RWPE2 (cell line): ENCODE measurements at regions not wholly inside any gene's neighbourhood (a gene's known extent, or its start where the extent isn't known, plus 50 kb on each side); places are given as distances from the start of the nearest gene placed in this dataset.

Source experiments
- ATAC-seq: fragments of 200-7000 bp; cut with Tn5 transposase; 3 replicates; pipeline ENCODE4 v1.9.1; 2021; ENCODE audit warnings: low read depth
- DNase-seq: peaks from one replicate; pipeline ENCODE4 v3.0.0-alpha.2; 2020; ENCODE audit warnings: low spot score
- H3K27ac ChIP-seq: fragments of 450-650 bp; 2 replicates; pipeline ENCODE4 v1.5.1; 2017; ENCODE audit warnings: mild to moderate bottlenecking; ENCODE audit not compliant: poor library complexity, severe bottlenecking
- H3K27me3 ChIP-seq: fragments of 250-450 bp; sonication (Bioruptor Pico); 2 replicates; pipeline ENCODE4 v1.5.1; 2021; ENCODE audit warnings: mild to moderate bottlenecking, moderate library complexity; ENCODE audit not compliant: insufficient read depth, poor library complexity, severe bottlenecking
- H3K36me3 ChIP-seq: fragments of 250-450 bp; sonication (Bioruptor Pico); 2 replicates; pipeline ENCODE4 v1.5.1; 2020; ENCODE audit warnings: low read depth, mild to moderate bottlenecking, moderate library complexity
- H3K4me1 ChIP-seq: fragments of 250-450 bp; sonication (Bioruptor Pico); 2 replicates; pipeline ENCODE4 v1.5.1; 2021; ENCODE audit warnings: mild to moderate bottlenecking, moderate library complexity; ENCODE audit not compliant: insufficient read depth, poor library complexity, severe bottlenecking
- H3K4me3 ChIP-seq: fragments of 250-450 bp; sonication (Bioruptor Pico); 2 replicates; pipeline ENCODE4 v1.5.1; 2021; ENCODE audit warnings: mild to moderate bottlenecking, moderate library complexity; ENCODE audit not compliant: severe bottlenecking
- H3K9me3 ChIP-seq: fragments of 250-450 bp; sonication (Bioruptor Pico); 2 replicates; pipeline ENCODE4 v1.5.1; 2021; ENCODE audit warnings: mild to moderate bottlenecking, moderate library complexity; ENCODE audit not compliant: severe bottlenecking
- CTCF ChIP-seq: fragments of 450-650 bp; IDR thresholded peaks from one replicate; pipeline ENCODE4 v1.5.1; 2017; ENCODE audit warnings: mild to moderate bottlenecking, moderate library complexity; ENCODE audit not compliant: poor library complexity, severe bottlenecking

- H3K27me3 ChIP-seq: no peaks in the 10 kb centered on the region
- no peak overlapping the region for H3K4me3 ChIP-seq
- H3K9me3 ChIP-seq: no peaks in the 10 kb centered on the region
- ATAC-seq (no peak), DNase-seq (no peak)
- H3K27ac ChIP-seq: no peak overlapping the region
- no peaks in the 10 kb centered on the region for H3K4me1 ChIP-seq
- no peak for TF ChIP-seq CTCF
- peaks cover 45% of the 10 kb centered on the region for H3K36me3 ChIP-seq
These were observed 52.0 kb upstream of the KCTD7 start for GRCh38 chr7:66576646-66577045.
